K562 (cell line): ENCODE measurements at regions not wholly inside any gene's neighbourhood (a gene's known extent, or its start where the extent isn't known, plus 50 kb on each side); places are given as distances from the start of the nearest gene placed in this dataset.

Experiments used
- ATAC-seq: fragments of 200-7000 bp; cut with Tn5 transposase; 3 replicates; pipeline ENCODE4 v1.9.1; 2020; ENCODE audit warnings: moderate library complexity
- BruUV-seq: library from RNA; stranded (reverse); fragments of 400-500 nt; replicated peaks from 2 replicates; lab custom pipeline; 2021; lab: Mats Ljungman, UMichigan
- CTCF ChIA-PET: fragments of 300-600 bp; formaldehyde crosslinking; extraction: SDS; loops from one replicate; lab custom pipeline; 2021; ENCODE audit warnings: low intra/inter-chr PET ratio; lab: Yijun Ruan, JAX
- POLR2A ChIA-PET: fragments of 300-600, 350-650 bp; sonication (Branson Sonifier 250); formaldehyde crosslinking; extraction: SDS; loops from one replicate; lab custom pipeline; 2021; ENCODE audit warnings: antibody characterized with exemption, inconsistent platforms; lab: Yijun Ruan, JAX
- DNase-seq, 4 experiments: peaks; one replicate each; pipeline versions ENCODE4 v3.0.0 to v3.0.0-alpha.2; 2011 to 2018; ENCODE audit warnings: low spot score in 3 of 4, mixed read lengths in 3 of 4; ENCODE audit errors: extremely low read depth in 1 of 4
- FAIRE-seq: peaks from 2 replicates; lab custom pipeline; 2011; peaks lifted over from hg19 to GRCh38; lab: Jason Lieb, UNC
- H2AFZ ChIP-seq: 2 replicates; pipeline ENCODE4 v1.6.0; 2011; ENCODE audit warnings: low read depth, low read length, control low read depth, inconsistent platforms
- H3K27ac ChIP-seq: fragments of 200-600 bp; 3 replicates; pipeline ENCODE4 v1.8.0; 2011; ENCODE audit warnings: low read depth, mild to moderate bottlenecking, control low read depth, inconsistent platforms, low read length, moderate library complexity, mixed read lengths; ENCODE audit errors: extremely low read depth
- H3K27me3 ChIP-seq, 2 experiments: fragments of 300-600 bp in 1 of 2; 2 replicates in 1 of 2; 3 replicates in 1 of 2; pipeline versions ENCODE4 v1.6.0 to v1.8.0; 2011; ENCODE audit warnings: inconsistent platforms in 2 of 2, low read length in 2 of 2, mild to moderate bottlenecking in 1 of 2, mixed read lengths in 1 of 2, moderate library complexity in 1 of 2; ENCODE audit not compliant: control insufficient read depth in 2 of 2, insufficient read depth in 2 of 2
- H3K36me3 ChIP-seq: fragments of 300-600 bp; 3 replicates; pipeline ENCODE4 v1.8.0; 2011; ENCODE audit warnings: mild to moderate bottlenecking, low read length, inconsistent platforms; ENCODE audit not compliant: control insufficient read depth, insufficient read depth
- H3K4me1 ChIP-seq, 2 experiments: fragments of 200-600 bp in 1 of 2; replicated peaks in 1 of 2; 2 replicates in 1 of 2; 3 replicates in 1 of 2; pipeline versions ENCODE4 v1.5.1 to v1.8.0; 2011; ENCODE audit warnings: inconsistent platforms in 2 of 2, low read length in 2 of 2, mild to moderate bottlenecking in 1 of 2, mixed read lengths in 1 of 2, moderate library complexity in 1 of 2; ENCODE audit not compliant: control insufficient read depth in 2 of 2, insufficient read depth in 2 of 2
- H3K4me2 ChIP-seq: 2 replicates; pipeline ENCODE4 v1.6.1; 2011; ENCODE audit warnings: low read length, control low read depth, inconsistent platforms, mixed read lengths; ENCODE audit not compliant: insufficient read depth
- H3K4me3 ChIP-seq: fragments of 200-600 bp; sonication (generic), shearing (Covaris generic); 2 replicates; pipeline ENCODE4 v1.5.1; 2016; ENCODE audit warnings: control low read depth, inconsistent platforms
- H3K79me2 ChIP-seq: fragments of 200-600 bp; 3 replicates; pipeline ENCODE4 v1.8.0; 2011; ENCODE audit warnings: low read length, inconsistent platforms; ENCODE audit not compliant: control insufficient read depth, insufficient read depth
- H3K9ac ChIP-seq, 2 experiments: 2 replicates each; pipeline versions ENCODE4 v1.6.0 to v1.6.1; 2011; ENCODE audit warnings: low read depth in 2 of 2, low read length in 2 of 2, control low read depth in 1 of 2, inconsistent platforms in 1 of 2, mild to moderate bottlenecking in 1 of 2, mixed read lengths in 1 of 2; ENCODE audit not compliant: insufficient read depth in 1 of 2
- H3K9me1 ChIP-seq: one replicate; pipeline ENCODE4 v1.6.0; 2011; ENCODE audit warnings: inconsistent platforms, mild to moderate bottlenecking, low read length, moderate library complexity; ENCODE audit not compliant: control insufficient read depth, insufficient read depth
- H3K9me3 ChIP-seq: replicated peaks from 2 replicates; pipeline ENCODE4 v1.5.1; 2011; ENCODE audit warnings: low read depth, low read length, inconsistent platforms; ENCODE audit not compliant: control insufficient read depth, insufficient read depth
- H4K20me1 ChIP-seq: replicated peaks from 2 replicates; pipeline ENCODE4 v1.6.1; 2011; ENCODE audit warnings: low read length, inconsistent platforms, mixed read lengths; ENCODE audit not compliant: control insufficient read depth, insufficient read depth
- CBX1 ChIP-seq: sonication (generic); IDR thresholded peaks from 2 replicates; pipeline ENCODE4 v1.6.1; 2016; ENCODE audit warnings: antibody characterized with exemption, low read depth, mild to moderate bottlenecking
- DDX20 ChIP-seq: fragments of 450-650 bp; IDR thresholded peaks from 2 replicates; pipeline ENCODE4 v1.6.1; 2016; ENCODE audit warnings: missing genetic modification characterization, low read depth, mild to moderate bottlenecking, missing compliant biosample characterization, moderate library complexity
- FOXK1 ChIP-seq: sonication (generic); formaldehyde crosslinking; IDR thresholded peaks from 2 replicates; pipeline ENCODE4 v1.8.0; 2022; ENCODE audit warnings: missing genetic modification reagents, mild to moderate bottlenecking, borderline replicate concordance
- GATAD2B ChIP-seq: fragments of 450-650 bp; IDR thresholded peaks from 2 replicates; pipeline ENCODE4 v1.6.1; 2017; ENCODE audit warnings: mild to moderate bottlenecking, borderline replicate concordance
- MEF2A ChIP-seq: IDR thresholded peaks from 2 replicates; pipeline ENCODE4 v1.6.1; 2011; ENCODE audit warnings: low read depth, mild to moderate bottlenecking, low read length, moderate library complexity; ENCODE audit not compliant: control insufficient read depth
- NFYB ChIP-seq: IDR thresholded peaks from 2 replicates; pipeline ENCODE4 v1.6.1; 2011; ENCODE audit warnings: mild to moderate bottlenecking, moderate library complexity; ENCODE audit not compliant: insufficient read length; ENCODE audit errors: extremely low read depth
- POLR2B ChIP-seq: fragments of 450-650 bp; IDR thresholded peaks from 2 replicates; pipeline ENCODE4 v1.6.1; 2018; ENCODE audit warnings: low read depth; ENCODE audit not compliant: partially characterized antibody
- POLR3G ChIP-seq: IDR thresholded peaks from 2 replicates; pipeline ENCODE4 v1.6.1; 2011; ENCODE audit not compliant: insufficient read length, insufficient replicate concordance; ENCODE audit errors: extremely low read depth
- PTBP1 ChIP-seq: fragments of 200-400 bp; formaldehyde crosslinking; IDR thresholded peaks from 2 replicates; pipeline ENCODE4 v1.6.1; 2017; ENCODE audit warnings: low read depth, low read length
- RBM34 ChIP-seq: fragments of 200-400 bp; formaldehyde crosslinking; IDR thresholded peaks from 2 replicates; pipeline ENCODE4 v1.6.1; 2018; ENCODE audit warnings: low read length, borderline replicate concordance; ENCODE audit not compliant: insufficient read depth
- SIX5 ChIP-seq, 2 experiments: IDR thresholded peaks; 2 replicates each; pipeline ENCODE4 v1.6.1; 2011; ENCODE audit warnings: low read length in 2 of 2, borderline replicate concordance in 1 of 2, low read depth in 1 of 2, mild to moderate bottlenecking in 1 of 2, moderate library complexity in 1 of 2; ENCODE audit not compliant: insufficient read depth in 1 of 2
- SUPT5H ChIP-seq: fragments of 450-650 bp; IDR thresholded peaks from 2 replicates; pipeline ENCODE4 v1.6.1; 2016
- ZNF75A ChIP-seq: fragments of 450-650 bp; formaldehyde crosslinking; IDR thresholded peaks from 2 replicates; pipeline ENCODE4 v1.4.0; 2020; ENCODE audit warnings: mild to moderate bottlenecking
- in situ Hi-C: fragments of 300-500 bp; cut with MboI; formaldehyde crosslinking; loops from 4 replicates; pipeline ENCODE4 v1.15.0; 2018; ENCODE audit warnings: inconsistent platforms, mixed read lengths
- intact Hi-C: fragments of 100-400 bp; cut with micrococcal nuclease; formaldehyde crosslinking; loops from 2 replicates; pipeline ENCODE4 v1.14.2; 2022
- TF ChIP-seq, protein P1 (sequence below): IDR thresholded peaks from 2 replicates; pipeline ENCODE4 v1.6.1; 2012; ENCODE audit warnings: low read depth, low read length, improper control_type of control experiment, borderline replicate concordance

DNA sequence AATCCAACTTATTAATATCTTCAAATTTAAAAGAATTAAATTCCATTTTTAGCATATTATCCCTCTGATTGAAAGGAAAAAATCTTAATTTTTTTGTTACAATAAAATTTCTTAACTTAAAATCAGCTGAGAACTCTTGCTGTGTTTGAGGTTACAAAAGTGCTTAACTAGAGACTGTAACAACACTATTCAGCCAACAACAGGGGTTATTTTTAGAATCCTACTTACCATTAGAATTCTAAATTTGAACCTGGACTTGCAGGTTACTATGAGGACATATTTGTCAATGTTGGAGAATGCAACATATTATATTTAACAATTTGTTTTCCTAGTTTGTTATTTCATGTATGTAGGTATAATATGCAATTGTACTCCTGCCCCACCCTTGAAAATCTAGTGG, 238.1 kb upstream of the CXXC4 start:
- Histone ChIP-seq H3K4me1 (no peaks in the 10 kb centered on the region), H2AFZ (no peak overlapping the region), H3K27me3 (no peaks in the 10 kb centered on the region), H3K4me3 (no peak overlapping the region), H3K79me2 (no peaks in the 10 kb centered on the region), H3K9me1 (no peaks in the 10 kb centered on the region), H3K9me3 (no peaks in the 10 kb centered on the region), H4K20me1 (no peaks in the 10 kb centered on the region), H3K27ac (no peak overlapping the region), H3K9ac (no peak overlapping the region), H3K36me3 (no peaks in the 10 kb centered on the region), H3K4me2 (no peak overlapping the region)
- no TSS peak for BruUV-seq
- intact Hi-C loops = no loop called here
- TF ChIP-seq DDX20 (tag) (no peak), RBM34 (no peak), PTBP1 (no peak), POLR2B (no peak), SIX5 (IDR thresholded peaks at IDR 0.05; ENCODE audit: borderline replicate concordance in 1 of 2, insufficient read depth in 1 of 2, low read depth in 1 of 2, low read length in 2 of 2) (no peak), NFYB (no peak), SUPT5H (no peak), GATAD2B (no peak), ZNF75A (CRISPR knock-in tag) (no peak), MEF2A (no peak), POLR3G (no peak), CBX1 (no peak), FOXK1 (CRISPR knock-in tag) (no peak)
- TF ChIP-seq, protein P1, sequence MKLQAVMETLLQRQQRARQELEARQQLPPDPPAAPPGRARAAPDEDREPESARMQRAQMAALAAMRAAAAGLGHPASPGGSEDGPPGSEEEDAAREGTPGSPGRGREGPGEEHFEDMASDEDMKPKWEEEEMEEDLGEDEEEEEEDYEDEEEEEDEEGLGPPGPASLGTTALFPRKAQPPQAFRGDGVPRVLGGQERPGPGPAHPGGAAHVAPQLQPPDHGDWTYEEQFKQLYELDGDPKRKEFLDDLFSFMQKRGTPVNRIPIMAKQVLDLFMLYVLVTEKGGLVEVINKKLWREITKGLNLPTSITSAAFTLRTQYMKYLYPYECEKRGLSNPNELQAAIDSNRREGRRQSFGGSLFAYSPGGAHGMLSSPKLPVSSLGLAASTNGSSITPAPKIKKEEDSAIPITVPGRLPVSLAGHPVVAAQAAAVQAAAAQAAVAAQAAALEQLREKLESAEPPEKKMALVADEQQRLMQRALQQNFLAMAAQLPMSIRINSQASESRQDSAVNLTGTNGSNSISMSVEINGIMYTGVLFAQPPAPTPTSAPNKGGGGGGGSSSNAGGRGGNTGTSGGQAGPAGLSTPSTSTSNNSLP = no peak
- FAIRE-seq = no peak
- no peak for DNase-seq
- ATAC-seq = no peak
- in situ Hi-C loops = loop anchor here (10.0 kb wide), 1 partner anchor 1518 kb away; no protein-coding TSS in a partner anchor
- ChIA-PET CTCF (no interaction called here), POLR2A (no interaction called here)
